Epidermal melanocyte (primary cell): ENCODE measurements at regions not wholly inside any gene's neighbourhood (a gene's known extent, or its start where the extent isn't known, plus 50 kb on each side); places are given as distances from the start of the nearest gene placed in this dataset.
"Not testable (repeated sequence)": the region's sequence is repeated elsewhere in the genome, so short reads cannot be mapped to it uniquely, and the experiment has no call there.

Source experiments
- DNase-seq: peaks from one replicate; pipeline ENCODE4 v3.0.0; 2011; ENCODE audit warnings: low spot score; ENCODE audit not compliant: insufficient read length

GRCh38 chr3:181534781-181535221, 176.9 kb upstream of the SOX2 start:
- DNase-seq: no peak

- DNase-seq: no peak
Measured at GRCh38 chr3:181533811-181534210, 177.9 kb upstream of the SOX2 start.

DNA sequence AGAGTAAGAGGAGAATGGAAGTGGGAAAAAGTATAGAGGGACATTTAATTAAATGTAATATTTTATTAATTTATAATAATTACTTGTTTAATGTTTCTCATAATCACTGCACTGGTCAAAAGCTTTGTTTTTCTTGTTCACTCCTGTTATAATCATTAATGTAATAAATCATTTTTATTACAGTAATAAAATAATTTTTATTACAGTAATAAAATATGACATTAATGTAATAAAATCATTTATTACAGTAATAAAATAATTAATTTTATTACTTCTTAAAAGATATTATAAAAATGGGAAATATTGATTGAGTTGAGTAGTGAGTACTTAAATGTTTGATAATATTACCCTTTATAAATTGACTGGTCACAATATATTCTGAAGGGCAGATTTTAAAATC, 181.1 kb upstream of the SOX2 start:
- no peak for DNase-seq

DNA sequence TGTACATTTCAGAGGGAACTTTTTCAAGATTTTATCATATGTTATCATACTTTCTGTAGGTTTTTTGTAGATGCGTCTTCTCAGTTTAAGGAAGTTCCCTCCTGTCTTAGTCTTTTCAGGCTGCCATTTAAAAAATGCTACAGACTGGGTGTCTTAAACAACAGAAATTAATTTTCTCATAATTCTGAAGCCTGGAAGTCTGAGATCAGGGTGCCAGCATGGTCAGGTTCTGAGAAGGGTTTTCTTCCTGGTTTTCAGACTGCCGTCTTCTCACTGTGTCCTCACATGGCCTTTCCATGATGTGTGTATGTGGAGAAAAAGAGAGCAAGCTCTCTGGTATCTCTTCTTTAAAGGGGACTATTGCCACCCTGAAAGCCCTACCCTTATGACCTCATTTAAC, 189.9 kb upstream of the SOX2 start:
- DNase-seq: no peak

DNA sequence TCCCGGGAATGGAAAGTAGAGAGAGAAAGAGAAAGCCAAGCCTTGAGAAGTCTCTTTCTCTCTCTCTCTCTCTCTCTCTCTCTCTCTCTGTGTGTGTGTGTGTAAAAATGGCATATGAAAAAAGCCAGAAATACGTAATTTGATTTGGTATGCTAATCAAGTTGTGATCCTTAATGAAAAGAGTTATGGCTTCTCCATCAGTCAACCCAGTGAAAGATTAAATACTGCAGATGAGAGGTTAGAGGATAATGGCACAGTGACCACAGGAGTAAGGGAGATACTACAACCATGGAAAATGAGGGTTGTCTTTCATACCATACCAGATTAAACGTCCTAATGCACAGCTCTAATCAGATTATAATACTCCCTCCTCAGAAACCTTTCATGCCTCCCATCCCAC, 193.5 kb upstream of the SOX2 start:
- no peak for DNase-seq

- no peak for DNase-seq
Measured at GRCh38 chr3:181512787-181513186, 198.9 kb upstream of the SOX2 start.

GRCh38 chr3:181510500-181510899, 201.2 kb upstream of the SOX2 start:
- no peak for DNase-seq

GRCh38 chr3:181497358-181497757, 214.4 kb upstream of the SOX2 start:
- no peak for DNase-seq

DNA sequence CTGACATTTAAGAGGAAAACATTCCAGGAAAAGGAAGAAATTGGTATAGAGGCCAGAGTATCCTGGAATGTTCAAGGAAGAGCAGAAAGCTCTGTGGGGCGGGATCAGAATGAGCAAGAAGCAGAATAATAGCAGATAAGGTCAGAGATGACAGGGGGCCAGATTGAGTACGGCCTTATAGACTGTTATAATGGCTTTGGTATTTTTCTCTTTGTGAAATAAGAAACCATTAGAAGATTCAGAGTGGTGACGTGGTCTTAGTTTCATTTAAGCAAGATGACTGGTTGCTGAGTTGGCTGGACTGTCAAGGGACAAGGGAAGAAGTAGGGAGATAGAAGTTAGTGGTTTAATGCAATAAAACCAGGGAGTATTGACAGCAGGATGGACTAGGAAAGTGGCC, 218.3 kb upstream of the SOX2 start:
- no peak for DNase-seq

DNA sequence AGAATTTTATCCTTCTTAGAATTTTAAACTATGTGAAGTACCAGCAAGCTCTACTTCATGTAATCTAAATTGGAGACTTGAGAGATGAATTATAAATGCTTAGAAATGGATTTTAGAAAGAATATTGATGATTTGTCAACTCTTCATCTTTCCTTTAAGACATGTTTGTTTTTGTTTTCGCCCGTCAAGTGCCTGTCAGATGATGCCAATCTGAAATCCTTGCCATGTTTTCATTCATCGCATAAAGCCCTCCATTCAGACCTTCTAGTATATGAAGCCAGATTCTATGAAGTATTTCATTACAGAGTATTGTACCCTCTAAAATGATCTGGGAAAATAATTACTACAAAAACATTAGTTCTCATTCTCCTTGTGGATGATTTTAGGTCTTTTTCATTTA, 223.2 kb upstream of the SOX2 start:
- no peak for DNase-seq

GRCh38 chr3:181487236-181487978, 224.3 kb upstream of the SOX2 start:
- DNase-seq: no peak

DNA sequence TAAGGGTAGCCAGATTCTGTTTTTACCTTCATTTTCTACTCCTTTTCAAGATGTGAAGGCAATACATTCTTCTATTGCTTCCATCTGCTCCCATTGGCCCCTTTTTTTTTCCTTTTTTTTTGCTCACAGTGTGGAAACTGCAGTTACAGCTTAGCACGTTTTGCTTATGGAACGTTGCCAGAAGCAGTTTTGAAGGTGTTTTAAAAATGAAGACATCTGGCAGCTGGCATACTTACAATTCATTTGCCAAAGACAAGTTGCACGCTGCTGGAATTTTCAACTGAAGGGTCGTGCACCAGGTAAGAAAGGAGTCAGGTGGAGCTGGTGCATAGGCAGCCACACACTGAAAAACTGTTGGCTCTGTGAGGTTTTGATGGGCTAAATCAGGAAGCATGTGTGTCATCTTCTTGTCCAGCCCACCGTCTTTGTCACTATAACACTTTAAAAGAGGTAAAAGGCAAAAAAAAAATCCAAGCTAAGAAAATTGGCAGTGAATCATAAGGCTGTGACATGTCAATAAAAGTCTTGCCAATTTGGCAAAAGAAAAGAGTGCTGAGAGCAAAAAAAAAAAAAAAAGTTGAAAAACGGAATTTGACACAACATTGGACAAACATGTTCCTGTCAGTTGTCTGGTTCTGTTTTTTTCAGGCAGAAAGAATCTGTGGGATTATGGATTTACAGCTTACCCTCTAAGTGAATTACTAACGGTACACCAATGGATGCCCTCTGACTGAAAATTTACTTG, 225.4 kb upstream of the SOX2 start:
- DNase-seq: no peak

DNA sequence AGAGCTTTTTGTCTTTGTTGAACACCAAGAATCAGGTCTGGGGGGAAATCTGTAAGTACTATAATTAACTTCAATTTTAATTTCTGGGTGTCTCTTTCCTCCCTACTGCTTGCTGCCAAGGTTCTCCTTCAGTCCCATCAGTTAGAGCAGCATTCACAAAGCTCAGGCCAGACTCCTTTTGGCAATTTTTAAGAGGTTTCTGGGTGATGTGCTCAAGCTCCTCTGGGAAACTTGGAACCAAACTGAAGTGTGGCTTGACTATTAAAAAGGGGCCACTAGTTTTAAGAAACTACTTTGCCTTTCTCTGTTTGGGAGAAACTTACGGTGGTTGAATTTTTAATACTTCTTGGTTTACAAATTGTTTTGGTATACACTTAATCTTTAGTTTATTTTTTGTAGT, 227.7 kb upstream of the SOX2 start:
- DNase-seq: no peak

DNA sequence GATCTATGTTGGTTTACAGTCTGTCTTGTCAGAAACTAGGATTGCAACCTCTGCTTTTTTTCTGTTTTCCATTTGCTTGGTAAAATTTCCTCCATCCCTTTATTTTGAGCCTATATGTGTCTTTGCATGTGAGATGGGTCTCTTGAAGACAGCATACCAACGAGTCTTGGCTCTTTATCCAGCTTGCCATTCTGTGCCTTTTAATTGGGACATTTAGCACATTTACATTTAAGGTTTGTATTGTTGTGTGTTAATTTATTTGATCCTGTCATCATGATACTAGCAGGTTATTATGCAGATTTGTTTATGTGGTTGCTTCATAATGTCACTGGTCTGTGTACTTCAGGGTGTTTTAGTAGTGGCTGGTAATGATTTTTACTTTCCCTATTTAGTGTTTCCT, 236.6 kb upstream of the SOX2 start:
- not testable (repeated sequence) for DNase-seq

DNA sequence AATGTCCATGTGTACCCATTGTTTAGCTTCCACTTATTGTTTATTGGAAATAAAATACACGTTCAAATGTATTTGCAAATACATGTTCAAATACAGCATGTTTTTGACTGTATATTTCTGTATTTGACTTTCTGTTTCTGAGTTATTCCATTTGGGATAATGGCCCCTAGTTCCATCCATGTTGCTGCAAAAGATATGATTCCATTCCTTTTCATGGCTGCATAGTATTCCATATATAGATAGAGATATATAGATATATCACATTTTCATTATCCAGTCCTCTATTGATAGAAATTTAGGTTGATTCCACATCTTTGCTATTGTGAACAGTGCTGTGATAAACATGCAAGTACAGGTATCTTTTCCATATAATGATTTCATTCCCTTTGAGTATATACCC, 241.4 kb upstream of the SOX2 start:
- DNase-seq: no peak

- DNase-seq: no peak
Measured at GRCh38 chr3:181464033-181464694, 247.6 kb upstream of the SOX2 start.

DNA sequence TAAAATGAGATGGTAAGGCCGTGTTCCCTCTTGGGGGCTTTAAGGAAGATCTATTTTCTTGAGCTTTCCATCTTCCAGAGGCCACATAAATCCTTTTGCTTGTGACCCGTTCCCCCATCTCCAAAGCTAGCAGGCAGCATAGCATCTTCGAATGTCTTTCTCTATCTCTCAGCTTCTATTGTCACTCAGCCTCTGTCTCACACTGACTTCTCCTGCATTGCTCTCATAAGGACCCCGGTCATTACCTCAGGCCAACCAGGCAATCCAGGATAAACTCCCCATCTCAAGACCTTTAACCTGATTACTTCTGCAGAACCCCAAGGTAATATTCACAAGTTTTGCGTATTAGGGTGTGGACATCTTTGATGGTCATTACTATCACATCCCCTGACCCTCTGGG, 250.3 kb upstream of the SOX2 start:
- no peak for DNase-seq

GRCh38 chr3:181459516-181459915, 252.2 kb upstream of the SOX2 start:
- DNase-seq: no peak

DNA sequence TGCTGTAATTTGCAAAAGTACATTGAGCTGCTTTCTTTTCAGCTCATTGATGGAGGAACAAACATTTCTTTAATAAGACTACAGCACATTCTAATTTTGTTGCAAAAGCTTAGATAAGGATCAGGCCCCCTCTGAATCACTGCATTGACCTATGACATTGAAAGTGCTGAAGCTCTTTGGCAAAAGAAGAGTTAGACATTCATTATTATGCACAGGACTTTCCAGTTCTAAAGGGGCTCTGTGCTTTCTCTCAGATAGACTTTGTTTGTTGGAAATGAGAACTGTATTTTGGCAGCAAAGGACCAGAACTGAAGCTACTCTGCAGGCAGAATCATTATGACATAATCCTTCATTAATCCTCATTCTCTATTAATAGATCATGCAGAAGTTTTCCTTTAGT, 252.9 kb upstream of the SOX2 start:
- DNase-seq: no peak

- DNase-seq: no peak
Measured at GRCh38 chr3:181457756-181458155, 254.0 kb upstream of the SOX2 start.

- DNase-seq: peak; percentile 41
Measured at GRCh38 chr3:181457190-181457589, 254.5 kb upstream of the SOX2 start.

DNA sequence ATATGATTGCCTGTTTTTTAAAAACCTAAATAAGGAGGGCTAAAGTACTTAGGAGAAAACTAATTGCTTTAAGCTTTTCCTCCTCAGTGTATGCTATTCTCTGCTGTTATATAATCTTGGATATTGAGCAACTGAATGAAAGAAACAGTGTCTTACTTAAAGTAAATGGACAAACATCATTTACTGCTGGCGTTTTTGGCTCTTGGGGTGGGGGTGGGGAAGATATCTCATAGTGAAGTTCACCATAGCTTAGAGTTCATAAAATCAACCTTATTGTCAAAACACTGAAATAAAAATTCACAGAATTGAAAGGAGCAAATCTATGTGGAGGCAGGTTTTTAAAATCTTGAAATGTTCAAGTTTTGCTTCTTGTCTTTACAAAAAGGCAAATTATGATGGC, 256.4 kb upstream of the SOX2 start:
- no peak for DNase-seq
